LHCN-M2 (cell line): ENCODE measurements at regions not wholly inside any gene's neighbourhood (a gene's known extent, or its start where the extent isn't known, plus 50 kb on each side); places are given as distances from the start of the nearest gene placed in this dataset.

ENCODE experiments used
- DNase-seq: peaks from one replicate; pipeline ENCODE4 v3.0.0-alpha.2; 2012; ENCODE audit warnings: low read depth

DNA sequence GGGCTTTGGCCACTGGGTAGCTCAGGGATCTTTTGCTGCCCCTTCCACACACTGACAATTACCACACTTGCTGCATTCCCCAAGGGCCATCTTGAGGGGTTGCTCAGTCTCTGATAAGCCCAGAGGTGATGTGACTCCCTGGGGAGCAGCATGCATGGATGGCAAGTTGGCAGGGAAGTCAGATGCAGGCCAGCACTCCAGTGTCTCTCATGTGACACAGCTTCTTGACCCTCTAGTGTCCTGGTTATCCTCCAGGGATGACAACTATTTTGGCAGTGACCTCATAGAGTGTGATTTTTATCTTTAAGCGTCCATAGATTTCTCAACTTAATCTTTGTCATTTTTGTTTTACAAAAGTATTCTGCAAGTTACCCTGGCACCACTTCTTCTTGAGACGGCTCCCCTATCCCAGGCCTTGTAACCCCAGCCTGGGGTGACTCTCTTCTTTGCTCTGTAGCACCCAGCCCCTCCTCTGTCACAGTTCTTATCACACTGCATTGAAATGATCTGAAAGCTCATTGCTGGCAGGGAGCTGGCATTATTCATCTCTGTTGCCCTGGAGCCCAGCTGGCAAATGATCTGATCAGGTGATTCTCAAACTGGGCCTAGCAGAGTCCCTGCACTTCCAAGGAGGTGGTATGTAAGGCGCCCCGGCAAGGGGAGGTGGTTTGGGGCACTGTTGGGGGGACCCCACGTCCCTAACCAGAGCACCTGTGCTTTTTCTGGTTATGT, 72.6 kb downstream of the TENT5C start:
- no peak for DNase-seq

DNA sequence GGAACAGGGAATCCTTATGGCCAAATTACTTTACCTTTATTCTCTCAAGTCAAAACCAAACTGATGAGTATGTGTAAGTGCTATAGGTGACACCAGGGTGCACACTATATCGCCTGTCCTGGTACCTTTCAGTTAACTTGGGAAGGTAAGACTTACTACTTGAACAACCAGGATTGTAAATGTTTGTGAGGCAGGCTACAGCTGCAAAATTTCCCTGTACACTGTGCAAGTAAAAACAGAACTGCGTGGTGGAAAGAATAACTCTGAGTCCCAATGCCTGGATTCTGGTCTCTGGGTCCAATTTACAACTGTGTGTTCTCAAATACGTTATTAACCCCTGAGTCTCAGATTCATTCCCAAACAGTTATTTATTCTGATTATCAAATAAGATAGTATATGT, 73.5 kb downstream of the TENT5C start:
- no peak for DNase-seq

DNA sequence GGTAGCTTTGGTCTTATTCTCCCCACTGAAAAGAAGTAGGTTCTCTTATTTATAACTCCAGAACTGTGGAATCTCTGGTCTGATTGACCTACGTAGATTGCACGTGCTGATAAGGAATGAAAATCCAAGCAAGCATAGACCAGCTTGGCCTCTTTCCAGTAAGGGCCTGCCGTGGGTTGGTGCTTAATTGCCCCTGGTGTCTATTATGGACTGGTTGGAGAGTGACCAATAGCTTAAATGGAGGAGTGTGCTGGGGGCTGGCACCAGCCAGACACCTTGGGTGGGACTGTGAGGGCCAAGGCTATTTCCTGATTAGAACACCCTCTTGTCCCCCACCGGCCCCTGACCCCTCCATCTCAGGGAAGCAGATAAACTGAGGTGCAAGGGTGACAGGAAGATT, 74.0 kb downstream of the TENT5C start:
- DNase-seq, result no peak

DNA sequence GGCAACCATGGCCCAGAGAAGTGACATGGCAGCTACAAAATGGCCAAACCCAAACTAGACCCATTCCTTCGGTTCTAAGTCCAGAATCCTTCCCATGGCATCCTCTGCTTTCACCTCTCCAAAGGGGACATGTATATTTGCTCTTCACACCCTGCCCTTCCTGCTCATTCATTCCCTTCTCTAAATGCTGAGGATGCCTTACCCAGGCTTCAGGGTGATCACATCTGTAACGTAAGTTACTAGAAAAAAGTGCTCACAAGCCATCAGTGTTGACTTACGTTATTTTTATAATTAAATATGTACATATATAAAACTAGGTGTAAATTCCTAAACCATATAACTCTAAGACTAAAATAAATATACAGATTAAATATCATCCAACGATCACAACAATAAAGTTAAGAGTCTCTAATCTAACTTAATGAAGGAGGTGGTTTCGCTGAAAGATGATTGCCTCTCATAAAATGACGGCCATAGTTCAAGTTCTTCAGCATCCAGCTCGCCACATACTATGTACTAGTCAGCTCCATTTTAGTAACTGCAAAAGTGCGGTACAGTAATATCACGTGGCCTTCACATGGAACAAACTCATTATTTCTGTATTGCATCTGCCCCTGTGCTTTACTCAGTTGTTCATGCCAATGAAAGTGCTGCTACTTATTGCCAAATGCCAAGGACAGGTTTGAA, 74.6 kb downstream of the TENT5C start:
- no peak for DNase-seq

DNA sequence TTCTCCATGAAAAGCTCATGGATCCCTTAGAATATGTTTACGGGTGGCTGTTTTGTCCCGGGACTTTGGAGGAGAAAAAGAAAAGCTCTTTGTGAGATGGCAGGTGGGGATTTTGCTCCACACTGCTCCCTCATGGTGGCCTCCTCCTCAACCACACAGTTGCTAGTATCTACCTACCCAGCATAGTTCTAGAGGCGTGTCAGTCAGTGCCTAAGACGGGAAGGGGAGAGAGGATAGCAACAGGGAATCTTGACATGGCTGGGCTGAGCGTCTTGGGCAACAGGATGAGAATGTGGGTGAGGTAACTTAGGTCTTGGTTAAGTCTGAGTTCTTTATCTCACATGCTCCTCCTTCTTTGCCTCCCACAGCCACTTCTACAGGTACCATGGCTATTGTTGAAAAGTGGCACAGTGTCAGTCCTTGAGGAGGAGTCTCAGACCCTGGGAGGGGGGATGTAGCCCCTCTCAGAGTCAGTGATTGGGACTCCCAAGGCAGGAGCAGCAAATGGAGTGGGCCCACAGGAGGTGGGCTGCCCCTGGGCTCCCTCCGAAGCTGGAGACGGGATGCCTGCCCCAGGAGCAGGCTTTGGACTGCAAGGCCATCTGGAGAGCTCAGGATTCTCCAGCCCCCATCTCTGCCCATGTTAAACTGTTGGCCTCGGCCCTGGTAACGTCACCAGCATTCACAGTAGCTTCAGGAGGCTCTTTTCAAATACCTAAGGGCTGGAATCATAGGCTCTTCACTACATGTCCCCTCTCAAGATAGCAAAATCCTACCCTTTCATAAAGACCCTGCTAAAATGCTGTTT, 75.4 kb downstream of the TENT5C start:
- DNase-seq, result no peak

DNA sequence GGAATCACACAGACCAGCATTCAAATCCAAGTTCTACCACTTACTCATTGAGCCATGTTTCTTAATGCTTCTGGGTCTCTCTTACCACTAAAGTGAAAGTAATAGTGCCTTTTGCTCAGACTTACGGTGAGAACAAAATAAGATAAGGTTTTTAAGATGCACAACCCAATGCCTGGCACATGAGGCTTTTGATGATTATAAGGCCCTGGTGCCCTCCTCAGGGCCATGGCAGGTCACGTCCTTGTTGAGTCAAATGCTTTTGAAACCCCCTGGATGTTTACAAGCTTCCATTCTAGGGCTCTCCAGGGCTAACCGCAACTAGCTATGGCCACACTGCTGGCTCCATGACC, 76.0 kb downstream of the TENT5C start:
- no peak for DNase-seq

DNA sequence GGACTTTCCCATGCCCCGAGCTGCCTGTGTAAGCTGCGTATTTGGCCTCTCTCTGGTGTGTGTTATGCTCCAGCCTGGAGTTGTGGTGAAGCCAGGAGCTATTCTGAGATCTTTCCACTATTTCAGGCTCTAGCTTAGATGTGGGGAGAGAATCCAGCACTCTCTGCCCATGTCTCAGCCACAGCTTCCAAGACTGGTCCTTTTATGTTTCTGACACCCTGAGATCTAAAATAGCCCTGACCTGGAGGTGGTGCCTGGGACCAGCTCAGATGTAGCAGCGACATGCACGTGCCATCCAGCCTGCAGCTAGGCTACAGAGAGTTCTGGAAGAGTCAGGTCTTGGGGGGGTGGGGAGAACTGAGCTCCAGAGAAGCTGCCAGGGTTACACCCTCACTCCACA, 76.5 kb downstream of the TENT5C start:
- no peak for DNase-seq

DNA sequence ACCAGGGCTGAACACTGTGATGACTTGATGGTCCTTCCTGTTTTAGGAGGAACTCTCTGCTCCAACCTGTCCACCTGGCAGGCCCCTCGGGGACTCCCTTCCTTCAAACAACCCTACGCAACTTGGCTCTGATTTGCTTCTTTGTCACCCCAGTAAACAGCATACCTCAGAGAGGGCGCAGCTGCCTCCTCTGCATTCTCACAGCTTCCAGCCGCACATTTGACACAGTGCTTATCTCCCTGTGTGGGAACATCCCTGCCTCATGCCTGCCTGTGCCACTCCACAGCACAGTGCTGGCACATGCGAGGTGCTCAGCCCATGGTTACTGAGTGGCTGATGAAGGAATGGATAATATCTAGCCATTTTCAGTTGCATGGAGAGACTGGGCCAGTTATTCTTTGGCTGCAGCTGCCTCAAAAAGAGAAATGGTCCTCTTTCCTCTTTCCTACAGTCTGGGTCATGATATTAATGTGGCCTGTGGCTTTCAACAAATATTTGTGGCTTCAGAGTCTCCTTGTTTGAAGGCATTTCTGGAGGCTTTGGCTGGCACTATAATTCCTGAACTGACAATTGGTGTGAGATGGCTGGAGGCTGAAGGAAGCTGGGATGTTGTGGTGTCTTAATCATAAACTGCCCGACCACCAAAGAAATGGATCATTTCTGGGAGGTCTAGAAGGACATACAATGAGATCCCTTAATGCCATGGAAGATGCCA, 77.9 kb downstream of the TENT5C start:
- DNase-seq, result peak; percentile 68

DNA sequence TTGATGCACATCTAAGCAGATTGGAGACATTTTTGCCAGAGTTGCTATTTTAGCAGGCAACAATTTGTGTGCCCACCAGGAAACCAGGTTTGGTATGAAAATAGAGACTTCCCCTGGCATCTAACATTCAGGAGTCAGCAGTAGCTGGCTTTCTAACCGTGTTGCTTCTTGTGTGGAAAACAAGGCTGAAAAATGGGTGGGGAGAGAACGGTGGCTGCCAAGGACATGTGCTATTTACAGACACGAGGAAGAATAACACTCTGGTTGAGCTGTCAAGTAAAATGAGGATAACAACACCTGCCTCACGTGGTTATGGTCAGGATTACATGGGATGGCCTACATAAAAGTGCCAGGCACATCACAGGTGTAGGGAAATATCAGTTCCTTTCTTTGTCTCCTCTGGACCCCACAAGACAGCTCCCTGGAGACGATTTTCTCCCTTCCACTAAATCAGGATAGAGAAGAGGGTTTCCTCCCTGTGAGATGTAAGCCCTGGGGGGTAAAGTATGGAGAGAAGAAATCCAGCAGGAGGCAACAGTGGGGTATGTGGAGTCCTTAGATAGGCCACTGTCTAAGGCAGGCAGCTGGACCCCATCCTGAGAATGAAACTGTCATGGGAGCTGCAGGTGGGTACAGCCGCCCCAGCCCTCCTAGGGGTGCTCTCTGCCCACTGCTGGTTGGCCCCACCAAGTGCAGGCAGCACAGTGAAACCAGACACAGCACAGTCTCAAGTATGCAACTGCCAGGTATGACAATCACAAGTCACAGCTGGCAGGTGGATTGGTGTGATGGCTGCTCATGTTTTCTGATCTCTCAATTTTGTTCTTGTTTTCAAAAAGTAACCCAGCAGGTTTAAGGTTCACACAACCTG, 80.3 kb downstream of the TENT5C start:
- DNase-seq, result no peak

DNA sequence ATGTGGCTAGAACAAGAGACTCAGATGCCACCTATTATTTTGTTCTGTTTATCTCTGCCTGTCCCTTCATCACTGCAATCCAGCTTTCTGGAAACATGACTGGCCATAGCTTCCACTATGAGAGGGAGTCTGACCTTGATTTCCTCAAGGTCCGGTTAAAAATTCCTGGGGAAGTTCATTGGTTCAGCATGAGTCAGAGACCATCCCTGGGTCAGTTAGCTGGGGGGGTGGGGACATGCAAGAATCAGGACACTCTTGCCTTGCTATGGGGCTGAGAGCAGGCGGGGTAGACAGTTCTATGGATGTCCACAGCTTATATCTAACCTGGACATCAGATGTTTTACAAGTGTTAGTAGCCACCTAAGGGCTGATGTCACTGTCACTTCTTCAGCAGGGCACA, 81.1 kb downstream of the TENT5C start:
- DNase-seq, result peak; percentile 58

DNA sequence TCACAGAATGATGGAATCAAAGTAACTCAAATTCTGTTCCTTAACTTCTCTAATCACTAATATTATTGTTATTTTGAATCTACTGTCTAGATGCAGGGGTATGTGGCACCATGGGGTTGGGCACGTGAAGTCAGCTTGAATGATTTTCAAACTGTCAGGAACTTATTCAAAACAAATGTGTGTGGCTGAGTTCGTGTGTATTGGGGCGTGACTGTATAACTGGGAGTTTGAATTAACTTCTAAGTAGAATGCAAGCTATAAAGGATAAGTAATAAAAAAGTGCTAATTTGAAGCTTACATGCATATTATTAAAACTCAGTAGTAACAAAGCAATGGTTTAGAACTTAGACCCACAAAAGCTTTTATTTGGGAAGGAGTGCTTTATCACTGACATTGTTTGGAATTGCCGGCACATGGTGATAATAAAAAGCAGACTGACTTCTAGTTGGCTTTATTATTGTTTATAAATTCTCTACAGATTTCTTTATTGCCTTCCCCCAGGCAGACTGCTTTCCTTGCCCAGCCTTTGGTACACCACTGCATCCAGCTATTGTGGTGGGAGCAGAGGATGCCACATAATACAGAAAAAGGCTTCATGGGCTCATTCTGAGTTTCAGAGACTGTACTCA, 84.3 kb downstream of the TENT5C start:
- DNase-seq, result no peak

DNA sequence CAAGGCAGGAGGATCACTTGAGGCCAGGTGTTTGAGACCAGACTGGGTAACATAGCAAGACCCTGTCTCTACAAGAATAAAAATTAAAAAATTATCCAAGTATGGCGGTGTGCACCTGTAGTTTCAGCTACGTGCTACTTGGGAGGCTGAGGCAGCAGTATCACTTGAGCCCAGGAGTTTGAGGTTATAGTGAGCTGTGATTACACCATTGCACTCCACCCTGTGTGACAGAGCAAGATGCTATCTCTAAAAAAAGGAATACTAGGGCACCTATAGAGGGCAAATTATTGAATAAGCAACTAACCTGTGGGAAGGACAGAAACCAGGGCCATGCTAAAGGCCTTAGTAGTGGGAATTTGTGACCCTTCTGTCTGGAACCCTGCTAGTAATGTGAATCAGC, 86.1 kb downstream of the TENT5C start:
- no peak for DNase-seq

DNA sequence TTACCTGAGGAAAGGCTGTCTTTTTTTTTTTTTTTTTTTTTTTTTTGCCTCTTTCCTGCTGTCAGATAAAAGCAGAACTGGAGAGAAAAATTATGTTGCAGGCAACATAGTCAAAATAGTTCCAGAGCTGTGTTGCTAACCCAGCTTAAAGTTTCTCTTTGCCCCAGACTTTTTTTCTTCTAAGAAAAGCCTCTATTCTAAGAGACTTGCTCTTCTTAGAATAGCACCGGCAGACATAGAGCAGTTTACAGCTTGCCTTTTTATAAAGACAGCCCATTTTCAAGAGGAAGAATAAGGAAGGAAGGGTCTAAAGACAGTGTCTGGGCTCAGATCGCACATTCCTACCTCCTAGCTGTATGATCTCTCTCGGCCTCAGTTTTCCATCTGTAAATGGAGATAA, 88.7 kb downstream of the TENT5C start:
- DNase-seq, result no peak

DNA sequence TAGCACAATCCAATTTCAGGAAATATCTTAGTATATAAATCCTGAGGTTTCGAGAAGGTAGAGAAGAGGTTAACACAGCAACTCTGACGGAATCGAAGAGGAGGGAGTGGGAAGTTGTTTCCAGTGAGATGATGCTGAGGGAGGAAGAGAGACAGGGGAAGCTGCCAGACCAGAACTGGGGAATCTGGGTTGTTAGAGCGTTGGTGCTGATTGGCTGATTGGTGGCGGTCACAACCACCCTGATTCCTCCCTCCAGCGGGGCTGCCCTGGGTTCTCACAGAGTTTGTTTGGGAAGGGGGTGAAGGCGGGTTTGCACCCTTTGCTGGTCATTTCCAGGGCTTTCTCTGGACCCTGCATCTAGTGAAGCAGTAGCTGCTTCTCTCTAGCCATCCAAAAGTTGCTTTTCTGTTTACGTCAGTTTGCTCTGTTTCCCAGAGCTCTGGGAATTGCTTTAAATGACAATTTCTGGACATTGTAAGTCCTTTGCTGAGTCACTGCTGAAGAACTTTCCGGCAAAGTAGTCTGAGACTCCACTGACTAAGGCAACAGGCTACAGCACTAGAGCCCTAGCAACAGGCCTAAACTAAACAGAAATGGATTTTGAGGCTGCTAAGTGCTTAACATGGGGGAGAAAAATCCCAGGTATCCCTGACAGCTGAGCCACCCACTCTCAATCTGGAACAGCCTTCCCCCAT, 90.1 kb downstream of the TENT5C start:
- DNase-seq, result peak; percentile 81

DNA sequence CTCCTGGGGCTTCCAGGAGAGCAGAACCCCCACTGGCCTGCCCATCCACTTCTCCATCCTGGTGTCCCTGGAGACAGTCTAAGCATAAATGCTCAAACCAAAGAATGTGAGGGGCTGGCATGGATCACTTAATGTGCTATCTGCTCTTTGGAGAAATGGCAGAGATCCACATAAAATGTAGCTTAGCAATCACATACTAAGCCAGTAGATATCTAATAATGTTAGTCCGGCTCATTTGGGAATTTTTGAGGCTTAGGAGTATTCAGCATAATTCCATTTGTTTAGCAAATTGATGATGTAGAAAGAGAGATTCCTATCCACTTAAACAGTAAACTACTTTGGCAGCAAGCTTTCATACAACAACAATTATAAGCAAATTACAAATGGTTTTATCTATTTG, 90.7 kb downstream of the TENT5C start:
- no peak for DNase-seq

DNA sequence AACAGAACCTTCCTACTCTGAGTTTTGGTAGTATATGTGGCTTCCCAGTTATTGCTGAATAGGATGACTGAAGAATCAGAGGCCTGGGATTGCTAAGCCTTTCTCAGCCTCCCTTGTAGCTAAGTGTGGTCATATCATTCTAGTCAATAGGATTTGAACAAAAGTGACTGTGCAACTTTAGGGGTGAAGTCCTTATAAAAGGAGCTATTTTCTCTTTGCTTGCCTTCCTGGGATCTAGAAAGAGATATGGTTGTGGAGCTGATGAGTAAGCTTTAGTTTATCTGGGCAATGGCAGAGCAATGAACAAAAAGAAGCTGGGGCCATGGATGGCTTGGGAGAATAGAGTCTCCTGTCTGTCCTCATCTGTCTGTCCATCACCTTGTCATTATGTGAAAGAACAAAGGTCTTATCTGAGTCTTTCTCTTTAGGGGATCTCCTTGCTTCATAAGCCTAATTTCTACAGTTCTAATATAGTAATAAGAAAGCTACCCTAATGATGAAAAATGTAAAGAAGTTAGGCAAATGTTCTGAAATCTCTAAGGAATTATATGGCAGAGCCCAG, 91.5 kb downstream of the TENT5C start:
- no peak for DNase-seq

DNA sequence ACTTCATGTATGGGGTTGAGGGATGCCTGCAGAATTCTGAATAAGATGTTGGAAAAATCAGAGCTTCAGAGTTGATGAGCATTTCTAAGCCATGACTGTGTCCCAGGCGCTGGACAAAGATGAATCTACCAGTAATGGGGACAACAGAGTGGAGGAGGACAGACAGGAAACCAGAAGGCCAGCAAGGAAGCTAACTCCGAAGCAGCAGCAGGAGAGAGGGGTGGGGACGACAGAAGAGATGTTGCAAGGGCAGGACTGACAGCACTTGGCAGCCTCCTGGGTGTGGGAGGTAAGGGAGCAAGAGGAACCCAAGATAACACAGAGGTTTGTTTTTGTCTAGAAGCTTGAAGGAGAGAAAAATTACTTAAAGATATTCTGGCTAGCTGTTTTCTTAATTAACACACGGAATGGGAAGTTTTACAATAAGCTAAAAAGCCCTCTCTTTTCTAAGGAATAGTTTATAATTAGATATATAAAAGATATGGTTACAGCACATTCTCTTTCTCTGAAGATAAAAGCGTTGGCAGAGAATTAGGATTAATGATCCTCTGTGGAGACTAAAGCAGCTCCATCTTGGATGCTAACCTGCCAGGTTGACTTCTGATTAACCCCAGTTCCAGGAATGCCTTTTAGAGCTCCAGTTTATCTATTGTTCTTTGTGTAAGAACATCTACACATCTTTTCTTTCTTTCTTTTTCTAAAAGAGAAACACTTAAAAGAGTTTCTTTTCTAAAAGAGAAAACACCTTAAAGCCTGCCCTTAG, 92.7 kb downstream of the TENT5C start:
- no peak for DNase-seq

DNA sequence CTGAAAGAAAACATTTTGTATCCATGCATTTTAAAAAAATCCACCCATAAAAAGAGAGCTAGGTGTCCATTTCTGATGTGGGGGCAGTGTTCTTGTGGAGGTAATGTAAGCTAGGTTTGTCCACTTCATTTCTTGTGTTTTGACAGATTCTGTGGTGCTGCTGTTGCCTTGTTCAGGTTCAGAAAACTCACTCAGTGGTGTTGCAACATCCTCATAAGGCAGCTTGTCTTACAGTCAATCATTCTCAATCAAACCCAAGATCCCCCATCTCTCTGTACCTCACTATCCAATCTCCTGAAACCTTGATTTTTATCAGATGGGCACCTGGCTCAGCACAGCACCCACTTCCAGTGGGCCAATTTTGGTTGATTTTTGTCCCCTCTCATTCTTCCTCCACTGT, 94.1 kb downstream of the TENT5C start:
- no peak for DNase-seq

DNA sequence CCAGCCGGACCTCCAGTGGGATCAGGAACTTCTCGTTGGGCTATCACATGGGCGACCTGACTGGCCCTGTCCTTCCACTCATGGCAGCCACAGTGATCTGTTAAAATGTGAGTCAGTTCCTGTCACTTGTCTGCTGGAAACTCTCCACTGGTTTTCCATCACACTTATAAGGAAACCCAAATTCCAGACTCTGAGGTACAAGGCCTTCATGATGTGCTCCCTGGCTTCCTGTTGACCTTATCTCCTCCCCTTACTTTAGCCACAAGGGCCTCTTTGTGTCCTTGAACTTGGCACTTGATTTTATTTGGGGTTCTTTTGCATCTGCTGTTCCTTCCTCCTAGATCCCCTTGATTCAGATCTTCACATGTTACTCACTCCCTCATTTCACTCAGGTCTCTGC, 96.8 kb downstream of the TENT5C start:
- DNase-seq, result no peak
